HFF-Myc (cell line): ENCODE measurements at regions not wholly inside any gene's neighbourhood (a gene's known extent, or its start where the extent isn't known, plus 50 kb on each side); places are given as distances from the start of the nearest gene placed in this dataset.

Experiments
- DNase-seq: peaks from one replicate; pipeline ENCODE4 v3.0.0-alpha.2; 2011; ENCODE audit warnings: low read depth; ENCODE audit errors: extremely low read depth
- H3K4me3 ChIP-seq: replicated peaks from 2 replicates; pipeline ENCODE4 v1.5.1; 2011; ENCODE audit warnings: low read depth, mild to moderate bottlenecking, control low read depth, low read length
- CTCF ChIP-seq: IDR thresholded peaks from 2 replicates; pipeline ENCODE4 v1.5.1; 2012; ENCODE audit warnings: mild to moderate bottlenecking, low read depth, low read length, control low read depth; ENCODE audit errors: missing control alignments

- no peak overlapping the region for H3K4me3 ChIP-seq
- no peak for TF ChIP-seq CTCF
- no peak for DNase-seq
Measured at GRCh38 chr2:239640676-239641578, 240.1 kb upstream of the HDAC4 start.

- TF ChIP-seq CTCF: no peak
- no peak overlapping the region for H3K4me3 ChIP-seq
- DNase-seq: no peak
Measured at GRCh38 chr2:239640210-239640609, 239.4 kb upstream of the HDAC4 start.

- DNase-seq: no peak
- TF ChIP-seq CTCF: no peak
- H3K4me3 ChIP-seq: no peak overlapping the region
Measured at GRCh38 chr2:239639421-239640185, 238.8 kb upstream of the HDAC4 start.

- no peak for TF ChIP-seq CTCF
- no peak overlapping the region for H3K4me3 ChIP-seq
- DNase-seq: no peak
Measured at GRCh38 chr2:239638376-239638775, 237.6 kb upstream of the HDAC4 start.

- TF ChIP-seq CTCF: no peak
- H3K4me3 ChIP-seq: no peak overlapping the region
- no peak for DNase-seq
Measured at GRCh38 chr2:239636808-239637207, 236.0 kb upstream of the HDAC4 start.

GRCh38 chr2:239634769-239635168 lies 233.9 kb upstream of the HDAC4 start:
- TF ChIP-seq CTCF: no peak
- DNase-seq: no peak
- H3K4me3 ChIP-seq: no peak overlapping the region
